ENCODE measurements at regions not wholly inside any gene's neighbourhood (a gene's known extent, or its start where the extent isn't known, plus 50 kb on each side); places are given as distances from the start of the nearest gene placed in this dataset.
"Not testable (repeated sequence)": the region's sequence is repeated elsewhere in the genome, so short reads cannot be mapped to it uniquely, and the experiment has no call there.

- H3K9me3 ChIP-seq (ENCODE audit: control extremely low read depth in 1 of 5, control insufficient read depth in 4 of 5, insufficient read depth in 2 of 5, low read depth in 1 of 5, low read length in 4 of 5) = no peaks in the 10 kb centered on the region
- 100% methylated on average over 3 of the region's 6 CpGs for WGBS (ENCODE audit: insufficient coverage)
- peaks cover 16 to 53% (median 35%) of the 10 kb centered on the region in 4 experiments for H3K4me1 ChIP-seq (ENCODE audit: control extremely low read depth in 1 of 4, control insufficient read depth in 4 of 4, insufficient read depth in 4 of 4, low read length in 3 of 4)
- DNase-seq = no peak
- H3K36me3 ChIP-seq (ENCODE audit: control insufficient read depth in 4 of 4, insufficient read depth in 4 of 4, low read length in 3 of 4) = no peaks in the 10 kb centered on the region
- H3K27ac ChIP-seq (ENCODE audit: insufficient read depth in 1 of 2, low read depth in 1 of 2, low read length in 2 of 2, poor library complexity in 1 of 2, severe bottlenecking in 2 of 2) = no peak overlapping the region
- CTCF ChIA-PET = interaction anchor here (1.5 to 1.7 kb wide), 2 partner anchors 9 to 13 kb away, joined by 4 to 5 read pairs; no protein-coding TSS in a partner anchor
- POLR2A ChIA-PET = no interaction called here
- H3K4me3 ChIP-seq (ENCODE audit: control insufficient read depth in 1 of 7, extremely low read depth in 1 of 7, insufficient read depth in 4 of 7, low read depth in 2 of 7, low read length in 6 of 7) = no peak overlapping the region
- no peaks in the 10 kb centered on the region for H3K27me3 ChIP-seq (replicated peaks in 2 of 5; ENCODE audit: control insufficient read depth in 4 of 5, insufficient read depth in 5 of 5, low read length in 4 of 5)
Measured at GRCh38 chr6:14384175-14384949, 266.8 kb downstream of the CD83 start.

DNA sequence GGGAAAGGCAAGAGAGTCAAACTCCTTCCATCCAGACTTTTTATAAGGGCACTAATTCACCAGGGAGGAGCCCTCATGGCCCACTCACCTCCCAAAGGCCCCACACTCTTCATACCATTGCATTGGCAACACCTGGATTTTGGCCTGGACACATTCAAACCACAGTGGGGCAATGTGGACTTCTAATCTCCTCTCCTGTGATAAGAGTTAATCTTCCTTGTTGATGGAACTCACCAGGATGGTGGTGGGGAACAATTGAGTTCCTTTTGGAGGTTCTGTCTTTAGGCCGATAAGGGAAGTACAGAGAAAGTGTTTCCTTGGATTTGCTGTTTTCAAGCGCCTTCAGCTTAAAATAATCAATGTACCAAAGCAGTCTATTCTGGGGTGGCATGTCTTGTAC, 268.7 kb downstream of the CD83 start:
- Histone ChIP-seq H3K4me3 (ENCODE audit: control insufficient read depth in 1 of 7, extremely low read depth in 1 of 7, insufficient read depth in 4 of 7, low read depth in 2 of 7, low read length in 6 of 7) (no peak overlapping the region), H3K36me3 (ENCODE audit: control insufficient read depth in 4 of 4, insufficient read depth in 4 of 4, low read length in 3 of 4) (no peaks in the 10 kb centered on the region), H3K4me1 (ENCODE audit: control extremely low read depth in 1 of 4, control insufficient read depth in 4 of 4, insufficient read depth in 4 of 4, low read length in 3 of 4) (peaks cover 16 to 43% (median 30%) of the 10 kb centered on the region in 4 experiments), H3K9me3 (ENCODE audit: control extremely low read depth in 1 of 5, control insufficient read depth in 4 of 5, insufficient read depth in 2 of 5, low read depth in 1 of 5, low read length in 4 of 5) (no peaks in the 10 kb centered on the region), H3K27ac (ENCODE audit: insufficient read depth in 1 of 2, low read depth in 1 of 2, low read length in 2 of 2, poor library complexity in 1 of 2, severe bottlenecking in 2 of 2) (no peak overlapping the region), H3K27me3 (replicated peaks in 2 of 5; ENCODE audit: control insufficient read depth in 4 of 5, insufficient read depth in 5 of 5, low read length in 4 of 5) (no peaks in the 10 kb centered on the region)
- CTCF ChIA-PET = interaction anchor here (1.4 to 1.5 kb wide), 2 partner anchors 11 to 15 kb away, joined by 4 to 5 read pairs; no protein-coding TSS in a partner anchor
- POLR2A ChIA-PET = no interaction called here
- no peak for DNase-seq
- WGBS (ENCODE audit: insufficient coverage) = no CpG with 5 or more reads among the region's 2 CpGs

DNA sequence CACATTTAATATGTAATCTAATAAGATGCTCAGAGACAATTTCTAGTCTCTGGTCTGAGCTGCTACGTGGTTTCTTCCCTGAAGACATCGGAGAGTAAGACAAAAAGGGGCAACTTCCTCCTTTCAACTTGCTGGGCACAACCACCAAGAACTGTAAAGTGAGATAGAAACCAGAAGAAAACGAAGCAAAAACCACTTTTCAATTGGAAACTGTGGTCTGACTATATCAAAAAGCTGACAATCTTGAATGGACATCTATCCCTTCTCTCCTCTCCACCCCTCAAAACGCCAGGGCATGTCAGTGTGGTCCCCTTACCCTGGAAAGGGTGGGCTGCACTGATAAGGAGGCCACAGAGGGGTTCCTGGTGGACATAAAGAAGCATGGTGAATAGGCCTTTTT, 269.1 kb downstream of the CD83 start:
- DNase-seq = peak; percentile 21 to 72 (median 55)
- Histone ChIP-seq H3K36me3 (ENCODE audit: control insufficient read depth in 4 of 4, insufficient read depth in 4 of 4, low read length in 3 of 4) (no peaks in the 10 kb centered on the region), H3K9me3 (ENCODE audit: control extremely low read depth in 1 of 5, control insufficient read depth in 4 of 5, insufficient read depth in 2 of 5, low read depth in 1 of 5, low read length in 4 of 5) (no peaks in the 10 kb centered on the region), H3K27me3 (replicated peaks in 2 of 5; ENCODE audit: control insufficient read depth in 4 of 5, insufficient read depth in 5 of 5, low read length in 4 of 5) (no peaks in the 10 kb centered on the region), H3K4me3 (ENCODE audit: control insufficient read depth in 1 of 7, extremely low read depth in 1 of 7, insufficient read depth in 4 of 7, low read depth in 2 of 7, low read length in 6 of 7) (no peak overlapping the region), H3K27ac (ENCODE audit: insufficient read depth in 1 of 2, low read depth in 1 of 2, low read length in 2 of 2, poor library complexity in 1 of 2, severe bottlenecking in 2 of 2) (no peak overlapping the region), H3K4me1 (ENCODE audit: control extremely low read depth in 1 of 4, control insufficient read depth in 4 of 4, insufficient read depth in 4 of 4, low read length in 3 of 4) (peaks cover 16 to 40% (median 30%) of the 10 kb centered on the region in 4 experiments)
- 0% methylated on average over 3 of the region's 4 CpGs for WGBS (ENCODE audit: insufficient coverage)
- CTCF ChIA-PET = interaction anchor here (1.4 kb wide), 1 partner anchor 10 kb away, joined by 4 read pairs; no protein-coding TSS in a partner anchor
- POLR2A ChIA-PET = no interaction called here

GRCh38 chr6:14388371-14388770, 270.8 kb downstream of the CD83 start:
- Histone ChIP-seq H3K27me3 (replicated peaks in 2 of 5; ENCODE audit: control insufficient read depth in 4 of 5, insufficient read depth in 5 of 5, low read length in 4 of 5) (no peaks in the 10 kb centered on the region), H3K9me3 (ENCODE audit: control extremely low read depth in 1 of 5, control insufficient read depth in 4 of 5, insufficient read depth in 2 of 5, low read depth in 1 of 5, low read length in 4 of 5) (no peaks in the 10 kb centered on the region), H3K4me1 (ENCODE audit: control extremely low read depth in 1 of 4, control insufficient read depth in 4 of 4, insufficient read depth in 4 of 4, low read length in 3 of 4) (peaks cover 5 to 24% (median 17%) of the 10 kb centered on the region in 4 experiments), H3K4me3 (ENCODE audit: control insufficient read depth in 1 of 7, extremely low read depth in 1 of 7, insufficient read depth in 4 of 7, low read depth in 2 of 7, low read length in 6 of 7) (no peak overlapping the region), H3K27ac (ENCODE audit: insufficient read depth in 1 of 2, low read depth in 1 of 2, low read length in 2 of 2, poor library complexity in 1 of 2, severe bottlenecking in 2 of 2) (no peak overlapping the region), H3K36me3 (ENCODE audit: control insufficient read depth in 4 of 4, insufficient read depth in 4 of 4, low read length in 3 of 4) (no peaks in the 10 kb centered on the region)
- DNase-seq = no peak
- ChIA-PET CTCF (no interaction called here), POLR2A (no interaction called here)
- WGBS (ENCODE audit: insufficient coverage) = no CpG with 5 or more reads among the region's 2 CpGs

DNA sequence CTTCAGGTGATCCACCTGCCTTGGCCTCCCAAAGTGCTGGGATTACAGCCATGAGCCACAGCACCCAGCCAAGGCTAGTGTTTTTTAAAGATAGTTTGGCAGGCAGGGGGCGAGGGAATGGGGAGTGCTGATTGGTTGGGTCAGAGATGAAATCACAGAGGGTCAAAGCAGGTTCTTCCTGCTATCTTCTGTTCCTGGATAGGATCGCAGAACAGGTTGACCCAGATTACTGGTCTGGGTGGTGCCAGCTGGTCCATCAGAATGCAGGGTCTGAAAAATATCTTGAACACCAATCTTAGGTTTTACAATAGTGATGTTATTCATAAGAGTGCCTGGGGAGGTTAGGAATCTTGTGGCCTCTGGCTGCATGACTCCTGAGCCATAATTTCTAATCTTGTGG, 272.2 kb downstream of the CD83 start:
- 94% methylated on average over 2 of the region's 2 CpGs for WGBS (ENCODE audit: insufficient coverage)
- POLR2A ChIA-PET; H3K27ac ChIP-seq (ENCODE audit: insufficient read depth in 1 of 2, low read depth in 1 of 2, low read length in 2 of 2, poor library complexity in 1 of 2, severe bottlenecking in 2 of 2); H3K4me3 ChIP-seq (ENCODE audit: control insufficient read depth in 1 of 7, extremely low read depth in 1 of 7, insufficient read depth in 4 of 7, low read depth in 2 of 7, low read length in 6 of 7); H3K27me3 ChIP-seq (replicated peaks in 2 of 5; ENCODE audit: control insufficient read depth in 4 of 5, insufficient read depth in 5 of 5, low read length in 4 of 5); H3K36me3 ChIP-seq (ENCODE audit: control insufficient read depth in 4 of 4, insufficient read depth in 4 of 4, low read length in 3 of 4); H3K9me3 ChIP-seq (ENCODE audit: control extremely low read depth in 1 of 5, control insufficient read depth in 4 of 5, insufficient read depth in 2 of 5, low read depth in 1 of 5, low read length in 4 of 5); DNase-seq: not testable (repeated sequence)
- CTCF ChIA-PET = interaction anchor here (1.2 kb wide), 1 partner anchor 57 kb away, joined by 3 read pairs; no protein-coding TSS in a partner anchor
- H3K4me1 ChIP-seq (ENCODE audit: control extremely low read depth in 1 of 4, control insufficient read depth in 4 of 4, insufficient read depth in 4 of 4, low read length in 3 of 4) = peaks cover 5 to 17% (median 13%) of the 10 kb centered on the region in 4 experiments

DNA sequence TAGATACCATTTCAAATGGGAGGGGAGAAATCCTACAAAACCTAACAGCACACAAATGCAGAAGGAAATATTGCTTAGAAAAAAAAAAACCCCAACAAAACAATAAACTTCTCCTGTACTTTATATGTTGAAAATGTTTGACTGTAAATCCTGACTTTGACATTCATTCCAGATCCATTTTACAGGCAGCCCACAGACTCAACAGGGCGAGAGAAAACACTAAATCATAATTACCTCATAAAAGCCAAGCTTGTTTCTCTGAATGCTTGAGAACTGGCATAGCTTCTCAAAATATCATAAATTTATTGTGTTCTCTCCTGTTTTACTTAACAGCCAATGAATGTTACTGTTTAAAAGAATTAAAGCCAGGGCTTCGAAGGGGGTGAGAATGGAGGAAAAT, 273.2 kb downstream of the CD83 start:
- DNase-seq = no peak
- ChIA-PET CTCF (interaction anchor here (1.2 kb wide), 1 partner anchor 56 kb away, joined by 3 read pairs; no protein-coding TSS in a partner anchor), POLR2A (no interaction called here)
- Histone ChIP-seq H3K4me3 (ENCODE audit: control insufficient read depth in 1 of 7, extremely low read depth in 1 of 7, insufficient read depth in 4 of 7, low read depth in 2 of 7, low read length in 6 of 7) (no peak overlapping the region), H3K36me3 (ENCODE audit: control insufficient read depth in 4 of 4, insufficient read depth in 4 of 4, low read length in 3 of 4) (no peaks in the 10 kb centered on the region), H3K4me1 (ENCODE audit: control extremely low read depth in 1 of 4, control insufficient read depth in 4 of 4, insufficient read depth in 4 of 4, low read length in 3 of 4) (peaks cover 5 to 17% (median 12%) of the 10 kb centered on the region in 4 experiments), H3K9me3 (ENCODE audit: control extremely low read depth in 1 of 5, control insufficient read depth in 4 of 5, insufficient read depth in 2 of 5, low read depth in 1 of 5, low read length in 4 of 5) (no peaks in the 10 kb centered on the region), H3K27me3 (replicated peaks in 2 of 5; ENCODE audit: control insufficient read depth in 4 of 5, insufficient read depth in 5 of 5, low read length in 4 of 5) (no peaks in the 10 kb centered on the region), H3K27ac (ENCODE audit: insufficient read depth in 1 of 2, low read depth in 1 of 2, low read length in 2 of 2, poor library complexity in 1 of 2, severe bottlenecking in 2 of 2) (no peak overlapping the region)
- WGBS (ENCODE audit: insufficient coverage) = 86% methylated on average over 1 of the region's 2 CpGs

- DNase-seq = no peak
- Histone ChIP-seq H3K4me1 (ENCODE audit: control extremely low read depth in 1 of 4, control insufficient read depth in 4 of 4, insufficient read depth in 4 of 4, low read length in 3 of 4) (peaks cover 0 to 11% (median 3%) of the 10 kb centered on the region in 4 experiments), H3K4me3 (ENCODE audit: control insufficient read depth in 1 of 7, extremely low read depth in 1 of 7, insufficient read depth in 4 of 7, low read depth in 2 of 7, low read length in 6 of 7) (no peak overlapping the region), H3K9me3 (ENCODE audit: control extremely low read depth in 1 of 5, control insufficient read depth in 4 of 5, insufficient read depth in 2 of 5, low read depth in 1 of 5, low read length in 4 of 5) (no peaks in the 10 kb centered on the region), H3K36me3 (ENCODE audit: control insufficient read depth in 4 of 4, insufficient read depth in 4 of 4, low read length in 3 of 4) (no peaks in the 10 kb centered on the region), H3K27ac (ENCODE audit: insufficient read depth in 1 of 2, low read depth in 1 of 2, low read length in 2 of 2, poor library complexity in 1 of 2, severe bottlenecking in 2 of 2) (no peak overlapping the region), H3K27me3 (replicated peaks in 2 of 5; ENCODE audit: control insufficient read depth in 4 of 5, insufficient read depth in 5 of 5, low read length in 4 of 5) (no peaks in the 10 kb centered on the region)
- WGBS (ENCODE audit: insufficient coverage) = 90% methylated on average over 4 of the region's 4 CpGs
- ChIA-PET CTCF (interaction anchor here (2.4 kb wide), 1 partner anchor 10 kb away, joined by 4 read pairs; no protein-coding TSS in a partner anchor), POLR2A (no interaction called here)
Measured at GRCh38 chr6:14393910-14394309, 276.3 kb downstream of the CD83 start.

Data from common myeloid progenitor, CD34-positive (primary cell).